ENCODE measurements at regions not wholly inside any gene's neighbourhood (a gene's known extent, or its start where the extent isn't known, plus 50 kb on each side); places are given as distances from the start of the nearest gene placed in this dataset.

DNA sequence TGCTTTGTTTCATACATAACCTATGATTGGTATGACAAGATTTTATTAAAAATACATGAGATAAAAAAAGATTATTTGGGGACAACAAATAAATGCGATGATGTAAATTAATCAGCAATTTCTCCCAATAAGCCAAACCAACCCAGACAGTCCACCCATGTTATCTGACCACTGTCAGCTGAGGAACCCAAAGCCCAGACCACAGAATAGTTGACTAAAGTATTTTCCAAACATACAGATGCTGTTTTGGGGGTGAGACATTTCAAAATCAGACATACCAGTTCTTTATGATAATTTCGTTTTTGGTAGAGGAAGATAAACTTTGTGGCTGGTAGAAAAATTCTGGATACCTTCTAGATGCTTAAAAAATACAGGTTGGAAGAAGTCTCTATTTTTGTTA is 650.8 kb upstream of the FAM241A start:
- TF ChIP-seq POLR2AphosphoS5 (IDR thresholded peaks at IDR 0.05) (no peak), POLR2A (IDR thresholded peaks at IDR 0.05) (no peak)
- TF ChIP-seq, protein P1, sequence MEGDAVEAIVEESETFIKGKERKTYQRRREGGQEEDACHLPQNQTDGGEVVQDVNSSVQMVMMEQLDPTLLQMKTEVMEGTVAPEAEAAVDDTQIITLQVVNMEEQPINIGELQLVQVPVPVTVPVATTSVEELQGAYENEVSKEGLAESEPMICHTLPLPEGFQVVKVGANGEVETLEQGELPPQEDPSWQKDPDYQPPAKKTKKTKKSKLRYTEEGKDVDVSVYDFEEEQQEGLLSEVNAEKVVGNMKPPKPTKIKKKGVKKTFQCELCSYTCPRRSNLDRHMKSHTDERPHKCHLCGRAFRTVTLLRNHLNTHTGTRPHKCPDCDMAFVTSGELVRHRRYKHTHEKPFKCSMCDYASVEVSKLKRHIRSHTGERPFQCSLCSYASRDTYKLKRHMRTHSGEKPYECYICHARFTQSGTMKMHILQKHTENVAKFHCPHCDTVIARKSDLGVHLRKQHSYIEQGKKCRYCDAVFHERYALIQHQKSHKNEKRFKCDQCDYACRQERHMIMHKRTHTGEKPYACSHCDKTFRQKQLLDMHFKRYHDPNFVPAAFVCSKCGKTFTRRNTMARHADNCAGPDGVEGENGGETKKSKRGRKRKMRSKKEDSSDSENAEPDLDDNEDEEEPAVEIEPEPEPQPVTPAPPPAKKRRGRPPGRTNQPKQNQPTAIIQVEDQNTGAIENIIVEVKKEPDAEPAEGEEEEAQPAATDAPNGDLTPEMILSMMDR (IDR thresholded peaks at IDR 0.05): no peak

DNA sequence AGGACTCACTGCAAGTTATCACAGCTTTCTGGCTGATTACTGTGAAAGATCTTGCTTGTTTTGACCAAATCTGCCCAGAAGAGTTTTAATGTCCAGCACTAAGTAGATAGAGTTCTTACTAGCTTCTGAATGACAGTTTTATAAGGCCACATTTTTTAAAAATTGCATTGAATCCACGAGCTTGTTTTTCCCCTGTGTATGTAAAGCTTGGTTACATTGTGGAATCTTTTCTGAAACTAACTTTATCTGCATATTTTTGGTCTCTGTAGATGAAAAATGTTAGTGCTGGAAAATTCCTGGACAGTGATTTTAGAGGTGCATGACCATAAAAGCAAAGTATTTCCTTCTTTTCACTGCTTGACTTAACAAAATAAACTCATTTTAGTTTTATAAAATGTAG is 650.3 kb upstream of the FAM241A start:
- Histone ChIP-seq H3K4me1 (no peaks in the 10 kb centered on the region), H3K4me3 (no peak overlapping the region), H3K27ac (no peak overlapping the region), H3K36me3 (no peaks in the 10 kb centered on the region), H3K27me3 (no peaks in the 10 kb centered on the region), H3K9me3 (no peaks in the 10 kb centered on the region)
- no peak for DNase-seq (ENCODE audit: low spot score in 2 of 2)
- 30% methylated on average over 1 of the region's 1 CpG for WGBS
- no peak for TF ChIP-seq POLR2AphosphoS5 (IDR thresholded peaks at IDR 0.05)
- no peak for TF ChIP-seq EP300 (IDR thresholded peaks at IDR 0.05)

More for the DNA sequence above, 650.8 kb upstream of the FAM241A start:
- 81% methylated on average over 2 of the region's 2 CpGs for WGBS
- Histone ChIP-seq H3K4me3 (no peak overlapping the region), H3K27ac (no peak overlapping the region), H3K9me3 (no peaks in the 10 kb centered on the region), H3K27me3 (no peaks in the 10 kb centered on the region), H3K4me1 (no peaks in the 10 kb centered on the region), H3K36me3 (no peaks in the 10 kb centered on the region)
- no peak for DNase-seq (ENCODE audit: low spot score in 2 of 2)

DNA sequence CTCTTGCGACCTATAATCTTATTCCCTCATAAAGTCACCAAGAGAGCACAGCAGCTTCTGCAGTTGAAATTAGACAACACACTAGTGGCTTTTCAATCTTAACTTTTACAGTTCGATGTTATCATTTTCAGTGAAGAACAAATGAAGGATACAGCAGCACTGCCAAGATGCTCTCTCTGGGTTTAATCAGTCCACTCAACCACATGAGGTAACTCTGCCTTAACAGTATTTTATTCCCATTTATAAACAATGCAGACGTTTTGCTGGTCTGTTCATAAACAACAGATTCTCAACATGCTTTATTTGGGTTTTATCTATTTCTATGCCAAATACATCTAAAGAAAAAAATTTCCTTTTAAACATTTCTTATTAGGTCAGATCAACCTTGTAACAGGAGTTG is 646.0 kb upstream of the FAM241A start:
- TF ChIP-seq, protein P1 (IDR thresholded peaks at IDR 0.05): no peak
- TF ChIP-seq POLR2AphosphoS5 (IDR thresholded peaks at IDR 0.05) (no peak), POLR2A (IDR thresholded peaks at IDR 0.05) (no peak), EP300 (IDR thresholded peaks at IDR 0.05) (no peak)
- Histone ChIP-seq H3K4me3 (no peak overlapping the region), H3K4me1 (no peaks in the 10 kb centered on the region), H3K9me3 (no peaks in the 10 kb centered on the region), H3K36me3 (no peaks in the 10 kb centered on the region), H3K27me3 (no peaks in the 10 kb centered on the region), H3K27ac (no peak overlapping the region)
- no peak for DNase-seq (ENCODE audit: low spot score in 2 of 2)
- 60% methylated on average over 3 of the region's 3 CpGs for WGBS

DNA sequence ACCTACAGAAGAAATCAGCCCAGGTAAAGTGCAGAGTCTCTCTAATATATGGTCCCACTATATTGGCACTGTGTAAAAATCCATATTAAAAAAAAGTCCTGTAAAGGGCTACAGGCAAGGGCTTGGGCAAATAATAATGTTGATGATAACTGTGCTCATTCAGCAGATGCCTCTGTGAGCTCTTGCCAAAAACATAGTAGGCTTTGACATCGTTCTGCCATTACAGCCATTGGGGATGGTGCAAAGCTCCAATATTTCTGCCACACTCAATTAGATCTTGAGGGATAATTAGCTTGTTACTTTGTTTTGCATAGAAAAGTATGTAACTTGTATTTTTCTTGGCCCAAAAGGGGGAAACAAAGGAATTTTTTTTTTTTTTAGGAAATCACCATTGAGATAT is 645.5 kb upstream of the FAM241A start:
- H3K27ac ChIP-seq: no peak overlapping the region
- H3K36me3 ChIP-seq: no peaks in the 10 kb centered on the region
- no peaks in the 10 kb centered on the region for H3K9me3 ChIP-seq
- 80% methylated on average over 1 of the region's 1 CpG for WGBS
- no peaks in the 10 kb centered on the region for H3K4me1 ChIP-seq
- H3K27me3 ChIP-seq: no peaks in the 10 kb centered on the region
- H3K4me3 ChIP-seq: no peak overlapping the region
- DNase-seq (ENCODE audit: low spot score in 2 of 2): no peak
- TF ChIP-seq, protein P1 (IDR thresholded peaks at IDR 0.05): no peak
- TF ChIP-seq POLR2A (IDR thresholded peaks at IDR 0.05) (no peak), POLR2AphosphoS5 (IDR thresholded peaks at IDR 0.05) (no peak), EP300 (IDR thresholded peaks at IDR 0.05) (no peak)

DNA sequence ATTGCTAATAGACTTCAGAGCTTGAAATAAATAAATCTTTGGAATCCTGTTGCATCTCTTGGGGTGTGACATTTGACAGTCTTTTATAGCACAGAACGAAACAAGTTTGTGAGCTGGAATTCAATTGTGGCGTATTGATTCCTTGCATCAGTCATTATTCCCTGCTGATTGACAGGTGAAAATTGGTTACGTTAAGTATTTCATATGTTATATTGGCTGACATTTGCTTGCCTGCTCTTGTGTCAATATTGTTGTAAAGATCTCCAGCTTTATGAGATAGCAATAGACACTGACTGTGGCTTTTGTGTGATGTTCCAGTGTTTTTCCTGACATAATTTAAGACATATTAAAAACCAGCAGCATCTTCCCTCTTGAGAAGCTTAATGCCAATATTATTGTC is 644.4 kb upstream of the FAM241A start:
- Histone ChIP-seq H3K4me3 (no peak overlapping the region), H3K27me3 (no peaks in the 10 kb centered on the region), H3K4me1 (no peaks in the 10 kb centered on the region), H3K27ac (no peak overlapping the region), H3K36me3 (no peaks in the 10 kb centered on the region), H3K9me3 (no peaks in the 10 kb centered on the region)
- no peak for DNase-seq (ENCODE audit: low spot score in 2 of 2)
- 83% methylated on average over 3 of the region's 3 CpGs for WGBS
- TF ChIP-seq POLR2AphosphoS5 (IDR thresholded peaks at IDR 0.05): no peak

DNA sequence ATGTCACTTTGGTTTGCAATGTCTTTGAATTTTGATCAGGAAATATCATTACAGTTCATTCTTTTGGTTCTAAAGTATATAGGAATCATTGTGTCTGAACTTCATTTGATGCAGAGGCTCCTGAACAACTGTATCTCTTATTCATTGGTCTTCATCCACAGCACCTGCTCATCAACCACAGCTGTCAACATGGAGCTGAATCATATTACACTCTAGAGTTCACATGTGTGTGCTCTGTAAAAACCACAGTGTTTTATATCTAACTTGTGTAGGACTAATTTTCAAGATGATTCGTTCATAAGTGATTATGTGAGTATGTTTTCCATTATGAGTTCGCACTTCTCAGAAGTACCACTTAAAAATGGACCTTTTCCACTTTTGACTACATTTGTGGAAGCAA is 643.3 kb upstream of the FAM241A start:
- Histone ChIP-seq H3K4me1 (no peaks in the 10 kb centered on the region), H3K27me3 (no peaks in the 10 kb centered on the region), H3K9me3 (no peaks in the 10 kb centered on the region), H3K36me3 (no peaks in the 10 kb centered on the region), H3K27ac (no peak overlapping the region), H3K4me3 (no peak overlapping the region)
- DNase-seq (ENCODE audit: low spot score in 2 of 2): no peak
- TF ChIP-seq POLR2AphosphoS5 (IDR thresholded peaks at IDR 0.05): no peak
- TF ChIP-seq, protein P1 (IDR thresholded peaks at IDR 0.05): no peak
- no peak for TF ChIP-seq POLR2A (IDR thresholded peaks at IDR 0.05)
- TF ChIP-seq EP300 (IDR thresholded peaks at IDR 0.05): no peak
- 81% methylated on average over 2 of the region's 2 CpGs for WGBS

All from suprapubic skin (tissue), 4 donors.